Endodermal cell (in vitro differentiated cells): ENCODE measurements at regions not wholly inside any gene's neighbourhood (a gene's known extent, or its start where the extent isn't known, plus 50 kb on each side); places are given as distances from the start of the nearest gene placed in this dataset.
A peak's percentile ranks its signal among the peaks of the same experiment; 100 is the strongest.
"Not testable (repeated sequence)": the region's sequence is repeated elsewhere in the genome, so short reads cannot be mapped to it uniquely, and the experiment has no call there.

ENCODE experiments used
- DNase-seq: peaks from one replicate; pipeline ENCODE4 v3.0.0-alpha.2; 2017
- H3K27ac ChIP-seq: 2 replicates; pipeline ENCODE4 v1.5.1; 2013; ENCODE audit warnings: mild to moderate bottlenecking, low read depth, low read length, moderate library complexity
- H3K27me3 ChIP-seq: 2 replicates; pipeline ENCODE4 v1.6.1; 2013; ENCODE audit warnings: mild to moderate bottlenecking, low read length, moderate library complexity; ENCODE audit not compliant: insufficient read depth, control insufficient read depth, poor library complexity, severe bottlenecking
- H3K36me3 ChIP-seq: 2 replicates; pipeline ENCODE4 v1.7.0; 2013; ENCODE audit warnings: mild to moderate bottlenecking, low read length, moderate library complexity; ENCODE audit not compliant: control insufficient read depth, insufficient read depth
- H3K4me1 ChIP-seq: one replicate; pipeline ENCODE4 v1.7.0; 2013; ENCODE audit warnings: low read length; ENCODE audit not compliant: control insufficient read depth, insufficient read depth
- H3K4me3 ChIP-seq: 2 replicates; pipeline ENCODE4 v1.5.1; 2013; ENCODE audit warnings: mild to moderate bottlenecking, low read length, moderate library complexity
- H3K9ac ChIP-seq: 2 replicates; pipeline ENCODE4 v1.6.1; 2013; ENCODE audit warnings: mild to moderate bottlenecking, low read length, moderate library complexity; ENCODE audit not compliant: poor library complexity, severe bottlenecking; ENCODE audit errors: extremely low read depth
- H3K9me3 ChIP-seq: 2 replicates; pipeline ENCODE4 v1.6.1; 2013; ENCODE audit warnings: mild to moderate bottlenecking, low read length, moderate library complexity; ENCODE audit not compliant: control insufficient read depth
- H3K27ac Mint-ChIP-seq: 2 replicates; pipeline ENCODE4 v1.8.0; 2020; ENCODE audit warnings: mixed read lengths
- H3K27me3 Mint-ChIP-seq: 2 replicates; pipeline ENCODE4 v1.8.0; 2021; ENCODE audit warnings: mild to moderate bottlenecking, mixed read lengths; ENCODE audit not compliant: insufficient read depth
- H3K36me3 Mint-ChIP-seq: 2 replicates; pipeline ENCODE4 v1.8.0; 2020; ENCODE audit warnings: low read depth, mixed read lengths
- H3K4me1 Mint-ChIP-seq: 2 replicates; pipeline ENCODE4 v1.8.0; 2020; ENCODE audit warnings: mixed read lengths
- H3K4me3 Mint-ChIP-seq: 2 replicates; pipeline ENCODE4 v1.8.0; 2020; ENCODE audit warnings: mild to moderate bottlenecking, moderate library complexity, mixed read lengths
- H3K9me3 Mint-ChIP-seq: 2 replicates; pipeline ENCODE4 v1.8.0; 2020; ENCODE audit warnings: mild to moderate bottlenecking, mixed read lengths
- WGBS, 2 experiments: methylation state at CpG; one replicate each; pipeline versions ENCODE4 v1.1.5 to v1.1.7; 2013; ENCODE audit warnings: missing lambda C conversion rate in 2 of 2, mixed read lengths in 1 of 2; ENCODE audit not compliant: insufficient coverage in 1 of 2, insufficient read length in 1 of 2; 5-methylcytosine and 5-hydroxymethylcytosine counted together
- TF ChIP-seq, protein P1 (sequence below): fragments of 200-600 bp; sonication (generic); conservative IDR thresholded peaks from 2 replicates; pipeline ENCODE4 v1.5.0; 2021; ENCODE audit warnings: antibody characterized with exemption, mild to moderate bottlenecking

DNA sequence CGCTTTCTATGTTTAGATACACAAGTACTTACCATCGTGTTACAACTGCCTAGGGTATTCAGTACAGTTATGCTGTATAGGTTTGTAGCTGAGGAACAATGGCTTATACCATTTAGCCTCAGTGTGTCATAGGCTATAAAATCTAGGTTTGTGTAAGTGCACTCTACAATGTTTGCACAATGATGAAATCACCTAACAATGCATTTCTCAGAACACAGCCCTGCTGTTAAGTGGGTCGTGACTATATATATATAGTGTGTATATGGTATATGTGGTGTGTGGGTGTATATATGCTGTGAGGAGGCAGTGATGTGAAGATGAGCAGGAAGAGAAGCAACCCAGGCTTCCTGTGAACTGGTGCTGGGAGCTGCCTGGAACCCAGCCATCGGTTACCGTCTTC lies 65.6 kb upstream of the MKI67 start:
- Histone ChIP-seq H3K9ac (no peak overlapping the region), H3K4me3 (no peak overlapping the region), H3K4me1 (no peaks in the 10 kb centered on the region), H3K36me3 (no peaks in the 10 kb centered on the region), H3K27ac (no peak overlapping the region), H3K27me3 (no peaks in the 10 kb centered on the region), H3K9me3 (no peaks in the 10 kb centered on the region)
- WGBS, 2 experiments: 92% methylated on average over 2 to 5 of the region's 5 CpGs
- H3K9me3 Mint-ChIP-seq: no peaks in the 10 kb centered on the region
- no peaks in the 10 kb centered on the region for H3K27me3 Mint-ChIP-seq
- H3K27ac Mint-ChIP-seq: no peak overlapping the region
- no peaks in the 10 kb centered on the region for H3K36me3 Mint-ChIP-seq
- TF ChIP-seq, protein P1, sequence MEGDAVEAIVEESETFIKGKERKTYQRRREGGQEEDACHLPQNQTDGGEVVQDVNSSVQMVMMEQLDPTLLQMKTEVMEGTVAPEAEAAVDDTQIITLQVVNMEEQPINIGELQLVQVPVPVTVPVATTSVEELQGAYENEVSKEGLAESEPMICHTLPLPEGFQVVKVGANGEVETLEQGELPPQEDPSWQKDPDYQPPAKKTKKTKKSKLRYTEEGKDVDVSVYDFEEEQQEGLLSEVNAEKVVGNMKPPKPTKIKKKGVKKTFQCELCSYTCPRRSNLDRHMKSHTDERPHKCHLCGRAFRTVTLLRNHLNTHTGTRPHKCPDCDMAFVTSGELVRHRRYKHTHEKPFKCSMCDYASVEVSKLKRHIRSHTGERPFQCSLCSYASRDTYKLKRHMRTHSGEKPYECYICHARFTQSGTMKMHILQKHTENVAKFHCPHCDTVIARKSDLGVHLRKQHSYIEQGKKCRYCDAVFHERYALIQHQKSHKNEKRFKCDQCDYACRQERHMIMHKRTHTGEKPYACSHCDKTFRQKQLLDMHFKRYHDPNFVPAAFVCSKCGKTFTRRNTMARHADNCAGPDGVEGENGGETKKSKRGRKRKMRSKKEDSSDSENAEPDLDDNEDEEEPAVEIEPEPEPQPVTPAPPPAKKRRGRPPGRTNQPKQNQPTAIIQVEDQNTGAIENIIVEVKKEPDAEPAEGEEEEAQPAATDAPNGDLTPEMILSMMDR: no peak
- no peak overlapping the region for H3K4me3 Mint-ChIP-seq
- no peaks in the 10 kb centered on the region for H3K4me1 Mint-ChIP-seq
- no peak for DNase-seq

GRCh38 chr10:128201826-128202225 lies 75.6 kb upstream of the MKI67 start:
- not testable (repeated sequence) for H3K4me1 ChIP-seq, H3K4me3 Mint-ChIP-seq, H3K27ac ChIP-seq, H3K27me3 Mint-ChIP-seq, H3K36me3 ChIP-seq, H3K4me3 ChIP-seq, H3K36me3 Mint-ChIP-seq, H3K27me3 ChIP-seq, H3K4me1 Mint-ChIP-seq, H3K27ac Mint-ChIP-seq, H3K9ac ChIP-seq
- 82 to 85% methylated on average over 1 to 2 of the region's 2 CpGs for WGBS, 2 experiments
- H3K9me3 Mint-ChIP-seq: peaks cover 31% of the 10 kb centered on the region
- H3K9me3 ChIP-seq: peaks cover 16% of the 10 kb centered on the region
- DNase-seq: peak; percentile 61

DNA sequence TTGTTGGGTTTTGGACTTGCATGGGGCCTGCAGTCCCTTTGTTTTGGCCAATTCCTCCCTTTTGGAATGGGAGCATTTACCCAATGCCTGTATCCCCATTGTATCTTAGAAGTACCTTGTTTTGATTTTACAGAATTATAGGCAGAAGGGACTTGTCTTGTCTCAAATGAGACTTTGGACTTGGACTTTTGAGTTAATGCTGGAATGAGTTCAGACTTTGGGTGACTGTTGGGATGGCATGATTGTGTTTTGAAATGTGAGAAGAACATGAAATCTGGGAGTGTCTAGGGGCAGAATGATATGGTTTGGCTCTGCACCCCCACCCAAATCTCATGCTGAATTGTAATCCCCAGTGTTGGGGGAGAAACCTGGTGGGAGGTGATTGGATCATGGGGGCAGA lies 76.8 kb upstream of the MKI67 start:
- Histone ChIP-seq H3K9me3 (peaks cover 16% of the 10 kb centered on the region), H3K27ac (no peak overlapping the region), H3K36me3 (no peaks in the 10 kb centered on the region), H3K27me3 (no peaks in the 10 kb centered on the region), H3K9ac (no peak overlapping the region), H3K4me3 (no peak overlapping the region), H3K4me1 (no peaks in the 10 kb centered on the region)
- Mint-ChIP-seq H3K27me3 (no peaks in the 10 kb centered on the region), H3K4me3 (no peak overlapping the region), H3K36me3 (peaks cover 5% of the 10 kb centered on the region), H3K9me3 (peaks cover 31% of the 10 kb centered on the region), H3K4me1 (no peaks in the 10 kb centered on the region), H3K27ac (no peak overlapping the region)
- no peak for DNase-seq
- TF ChIP-seq, protein P1: no peak

- not testable (repeated sequence) for H3K4me1 ChIP-seq, H3K4me3 ChIP-seq, H3K4me1 Mint-ChIP-seq, H3K27ac Mint-ChIP-seq, H3K27me3 Mint-ChIP-seq, H3K27me3 ChIP-seq, H3K36me3 Mint-ChIP-seq, DNase-seq, H3K9ac ChIP-seq, H3K36me3 ChIP-seq, H3K4me3 Mint-ChIP-seq, H3K27ac ChIP-seq
- peaks cover 16% of the 10 kb centered on the region for H3K9me3 ChIP-seq
- H3K9me3 Mint-ChIP-seq: peaks cover 30% of the 10 kb centered on the region
- WGBS, 2 experiments: 81 to 84% methylated on average over 3 of the region's 3 CpGs
These were observed 79.4 kb upstream of the MKI67 start for GRCh38 chr10:128205591-128205990.
